HG03159 (cell line): ENCODE measurements at regions not wholly inside any gene's neighbourhood (a gene's known extent, or its start where the extent isn't known, plus 50 kb on each side); places are given as distances from the start of the nearest gene placed in this dataset.

Experiments
- ATAC-seq: cut with Tn5 transposase; IDR thresholded peaks from one replicate; pipeline ENCODE4 v1.9.1; 2021; ENCODE audit warnings: mild to moderate bottlenecking, moderate library complexity; ENCODE audit not compliant: unreplicated experiment

DNA sequence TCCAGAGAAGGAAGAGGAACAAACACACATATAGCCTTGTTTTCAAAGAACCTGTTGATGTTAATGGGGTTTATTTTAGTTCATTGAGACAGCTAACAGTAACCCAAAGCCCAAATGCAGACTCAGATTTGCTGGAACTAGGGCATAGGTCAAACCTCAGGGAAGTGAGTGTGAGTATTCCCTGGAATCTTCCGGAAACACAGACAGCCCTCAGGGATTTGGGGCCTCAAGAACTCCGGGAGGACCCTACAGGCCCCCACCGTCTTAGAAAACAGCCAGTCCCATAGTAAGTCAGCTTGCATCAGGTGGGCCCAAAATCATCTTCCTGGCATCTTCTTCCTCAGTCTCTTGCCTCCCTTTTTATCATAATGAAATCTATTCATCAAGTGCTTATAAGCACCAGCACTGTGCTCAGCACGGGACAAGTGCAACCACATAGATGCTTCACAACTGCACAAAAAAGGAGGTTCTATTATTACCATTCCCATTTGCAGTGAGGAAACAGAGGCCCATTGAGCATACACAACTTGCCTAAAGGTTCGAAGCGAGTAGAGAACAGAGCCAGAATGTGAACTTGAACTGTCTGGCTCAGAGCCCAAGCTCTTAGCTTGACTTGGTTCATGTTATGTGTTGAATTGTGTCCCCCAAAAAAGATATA lies 50.2 kb upstream of the BCL11A start:
- no peak for ATAC-seq

DNA sequence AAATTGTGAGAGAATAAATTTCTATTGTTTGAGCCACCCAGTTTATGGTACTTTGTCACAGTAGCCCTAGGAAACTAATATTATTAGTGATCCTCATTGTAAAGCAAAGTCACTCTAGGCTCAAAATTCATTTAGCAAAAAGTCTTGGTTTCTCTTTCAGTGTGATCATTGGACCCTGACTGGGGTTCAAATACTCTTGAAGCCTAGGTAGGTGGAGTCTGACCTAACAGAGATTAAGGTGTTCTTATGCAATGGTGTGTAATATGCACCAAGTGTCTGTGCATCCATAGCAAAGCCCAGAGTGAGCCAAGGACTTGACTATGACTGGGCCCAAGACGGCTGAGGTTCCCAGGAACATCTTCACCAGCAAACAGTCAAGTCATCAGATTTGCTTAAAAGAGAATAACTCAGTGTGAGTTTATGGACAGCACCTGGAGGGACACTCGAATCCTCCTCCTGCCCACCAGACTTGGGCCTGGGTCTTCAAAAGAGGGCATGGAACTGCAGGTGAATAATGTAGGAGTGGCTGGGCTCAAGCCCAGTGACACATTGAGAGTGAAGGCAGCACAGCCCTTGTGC lies 51.1 kb upstream of the BCL11A start:
- no peak for ATAC-seq

DNA sequence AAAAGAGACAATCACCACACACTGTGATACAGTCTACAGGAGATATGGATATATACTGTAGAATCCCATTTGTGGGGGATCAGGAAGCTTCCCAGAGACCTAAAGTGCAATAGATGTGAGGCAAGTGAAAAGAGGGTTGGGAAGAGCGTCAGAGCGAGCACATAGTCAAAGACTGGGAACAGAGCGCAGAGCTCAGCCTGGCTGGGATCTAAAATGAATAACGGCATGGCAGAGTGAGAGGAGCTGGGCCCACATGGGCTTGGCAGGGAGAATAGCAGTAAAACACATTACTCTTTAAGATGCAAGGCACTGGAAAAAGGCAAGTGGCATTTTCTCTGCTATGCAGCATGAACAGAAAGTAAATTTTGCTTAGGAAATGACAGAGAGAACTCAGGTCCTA lies 52.4 kb upstream of the BCL11A start:
- no peak for ATAC-seq

DNA sequence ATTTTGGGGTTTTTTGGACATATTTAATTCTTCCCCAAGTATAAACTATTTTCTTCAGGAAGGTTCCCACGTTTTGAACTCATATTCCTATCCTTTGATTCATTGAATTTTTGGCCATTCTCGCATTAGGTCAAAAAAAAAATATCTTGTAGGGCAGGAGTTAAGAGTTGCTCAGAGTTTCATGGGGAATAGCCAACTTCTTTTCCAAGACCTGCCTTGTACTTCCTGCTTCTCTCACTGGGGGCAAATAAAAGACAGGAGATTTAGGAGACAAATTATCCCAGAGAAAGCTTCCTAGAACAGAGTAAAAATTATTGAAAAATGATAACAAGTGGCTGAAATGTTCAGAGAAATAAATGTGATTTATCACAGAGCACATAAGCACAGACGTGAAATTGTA lies 55.2 kb upstream of the BCL11A start:
- no peak for ATAC-seq

DNA sequence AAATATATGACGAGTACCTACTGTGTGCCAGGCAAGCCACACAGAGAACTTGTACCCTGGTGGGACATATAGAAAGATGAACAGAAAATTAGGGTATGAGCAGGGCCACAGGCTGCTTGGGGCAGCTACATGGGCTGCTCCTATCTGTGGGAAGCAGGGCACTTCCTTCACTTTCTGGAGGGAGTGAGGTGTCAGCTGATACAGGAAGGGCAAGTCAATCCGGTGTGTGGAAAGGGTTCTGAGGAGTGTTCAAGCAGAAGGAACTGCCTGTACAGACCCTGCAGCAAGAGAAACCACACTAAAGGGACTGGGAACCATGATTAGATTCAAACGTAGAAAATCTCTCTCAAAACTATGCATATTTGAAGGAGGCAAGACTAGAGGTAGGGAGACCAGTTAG lies 58.6 kb upstream of the BCL11A start:
- ATAC-seq = no peak

DNA sequence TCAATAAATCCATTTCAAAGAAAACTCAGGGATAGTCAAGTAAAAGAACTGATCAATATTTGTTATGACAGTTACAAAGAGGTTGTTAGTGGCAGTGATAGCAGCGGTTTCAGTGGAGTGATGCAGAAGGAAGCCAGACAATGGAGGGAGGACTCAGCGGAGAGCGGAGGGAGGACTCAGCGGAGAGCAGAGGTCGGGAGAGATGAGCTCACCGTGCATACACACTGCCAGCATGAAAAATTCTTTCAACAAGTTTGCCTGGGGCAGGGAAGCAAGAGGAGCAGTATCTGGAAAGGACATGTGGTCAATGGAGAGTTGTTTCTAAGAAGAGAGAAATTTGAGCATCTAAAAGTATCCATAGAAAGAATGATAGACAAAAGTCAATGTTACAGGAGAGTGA lies 60.9 kb upstream of the BCL11A start:
- no peak for ATAC-seq

DNA sequence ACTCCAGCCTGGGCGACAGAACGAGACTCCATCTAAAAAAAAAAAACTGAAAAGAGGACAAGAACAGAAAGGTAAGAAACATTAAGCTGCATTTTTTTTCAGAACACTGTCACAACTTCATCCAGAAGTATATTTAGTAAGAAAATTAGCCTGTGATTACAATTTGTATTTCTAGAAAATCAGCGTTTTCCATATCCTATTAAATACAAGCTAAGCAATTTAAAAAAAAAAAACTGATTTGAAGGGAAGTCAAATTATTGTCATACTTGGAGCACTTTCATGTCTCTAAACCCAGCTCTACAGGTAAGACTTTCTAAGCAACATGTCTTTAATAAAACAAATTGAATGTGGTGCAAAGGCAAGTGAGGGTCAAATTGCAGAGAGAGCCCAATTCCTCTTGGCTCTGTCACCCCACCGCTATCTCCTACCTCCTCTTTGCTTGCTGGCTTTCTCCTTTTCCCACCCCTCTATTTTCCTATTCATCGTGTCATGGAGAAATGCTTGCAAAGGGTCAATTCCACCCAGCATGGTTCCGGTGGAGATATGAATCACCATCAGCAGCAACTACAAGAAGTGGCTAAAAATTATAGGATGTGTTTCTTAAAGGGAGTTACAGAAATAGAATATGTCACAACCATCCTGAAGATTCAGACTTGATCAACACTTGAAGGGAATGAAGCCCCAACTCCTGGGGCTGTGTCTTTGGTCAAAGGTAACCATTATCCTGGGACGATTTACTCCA lies 68.4 kb upstream of the BCL11A start:
- no peak for ATAC-seq

DNA sequence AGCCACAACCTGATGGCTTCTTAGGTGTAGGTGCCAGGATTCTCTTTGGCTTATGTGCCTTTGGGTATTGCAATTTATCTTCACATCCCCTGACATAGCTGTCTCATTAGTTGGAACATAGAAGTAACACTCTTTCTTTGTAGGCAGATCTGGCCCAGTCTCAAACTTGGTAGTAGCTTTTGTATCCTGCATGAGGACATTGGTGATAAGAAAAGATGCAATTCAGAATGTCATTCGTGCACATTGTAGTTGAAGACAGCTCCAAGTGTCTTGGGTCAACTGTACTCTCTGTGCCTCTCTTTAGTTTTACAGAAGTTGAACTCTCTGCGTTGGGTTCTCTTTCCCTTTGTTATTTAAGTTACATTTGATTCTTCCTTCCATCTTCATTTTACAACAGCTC lies 69.6 kb upstream of the BCL11A start:
- ATAC-seq = no peak

DNA sequence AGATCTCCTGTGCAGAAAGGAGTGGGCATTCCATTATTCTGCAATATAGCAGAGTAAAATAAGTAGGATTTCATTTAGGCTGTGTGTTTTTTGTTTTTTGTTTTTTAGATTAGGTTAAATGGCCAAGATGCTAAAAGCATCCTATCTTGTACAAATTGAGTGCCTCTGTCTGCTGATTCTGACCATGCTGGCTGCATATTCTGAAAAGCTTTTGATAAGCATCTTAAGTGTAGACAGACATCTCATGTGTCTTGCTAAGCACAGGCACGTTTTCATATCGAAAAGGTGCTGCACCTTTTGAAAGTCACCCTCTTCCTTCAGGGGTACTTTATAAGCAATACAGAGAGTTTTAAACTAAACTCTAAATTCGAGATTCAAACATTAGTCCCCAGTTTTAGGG lies 74.0 kb upstream of the BCL11A start:
- ATAC-seq = no peak

DNA sequence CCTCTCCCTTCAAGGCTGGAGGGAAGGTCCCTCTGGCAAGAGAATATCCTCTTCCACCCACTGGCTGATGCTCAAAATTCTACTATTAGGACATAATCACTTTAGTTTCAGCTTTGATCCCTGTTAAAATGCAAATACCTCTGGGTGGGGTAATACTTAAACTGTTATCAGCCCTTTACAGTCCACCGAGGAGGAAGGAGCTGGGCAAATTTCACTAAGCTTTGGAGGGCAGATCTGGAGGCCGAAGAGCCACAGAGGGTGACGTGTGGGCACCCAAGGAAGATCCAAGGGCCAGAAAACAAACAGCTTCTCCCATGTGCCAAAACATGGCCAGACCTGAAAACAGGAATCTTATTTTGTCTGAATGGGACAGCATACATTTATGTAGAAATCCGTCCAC lies 74.6 kb upstream of the BCL11A start:
- ATAC-seq = no peak

DNA sequence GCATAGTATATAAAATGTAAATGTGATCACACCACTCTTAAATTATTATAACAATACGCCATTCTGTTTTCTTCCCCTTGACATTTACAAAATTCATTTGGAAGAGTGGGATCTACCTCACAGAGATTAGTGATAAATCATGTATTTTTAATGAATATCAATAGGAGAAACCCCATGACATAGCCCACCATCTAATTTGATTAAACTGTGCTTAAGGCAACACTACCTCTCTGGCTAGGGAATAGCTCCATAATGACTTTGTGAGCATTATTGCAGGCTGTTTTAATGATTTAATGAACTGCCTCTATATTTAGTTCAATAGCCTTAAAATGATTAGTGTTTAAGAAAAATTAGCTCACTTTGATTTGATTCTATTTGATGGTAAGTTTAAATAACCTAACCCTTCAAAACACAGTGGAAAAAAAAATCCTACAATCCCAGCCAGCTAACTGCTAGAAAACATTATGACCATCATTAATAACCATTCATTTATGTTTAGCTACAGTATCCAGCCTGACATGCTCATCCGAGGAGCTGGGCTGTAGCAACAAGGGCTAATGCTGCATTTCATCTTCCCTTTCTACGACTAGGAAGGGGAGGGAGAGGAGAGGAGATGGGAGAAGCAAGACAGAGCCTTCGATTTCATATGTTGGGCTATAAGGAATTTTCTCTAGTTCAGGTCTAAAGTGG lies 75.3 kb upstream of the BCL11A start:
- ATAC-seq = no peak

DNA sequence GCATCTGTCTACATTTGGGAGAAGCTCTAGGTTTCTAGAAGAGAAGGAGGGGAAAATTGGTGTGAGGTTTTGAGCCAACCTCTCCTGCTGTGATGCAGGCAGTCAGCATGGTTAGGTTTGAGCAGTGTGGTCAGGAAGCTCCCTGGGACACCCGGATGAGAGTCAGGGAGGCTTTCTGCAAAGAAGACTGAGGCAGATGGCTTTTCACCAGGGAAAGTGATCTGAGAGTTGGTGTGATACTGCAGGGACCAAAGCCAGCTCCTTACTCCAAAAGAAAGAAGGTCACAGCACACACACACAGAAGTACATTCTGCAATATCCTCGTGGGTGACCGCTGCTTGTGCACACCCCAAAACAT lies 75.8 kb upstream of the BCL11A start:
- no peak for ATAC-seq

DNA sequence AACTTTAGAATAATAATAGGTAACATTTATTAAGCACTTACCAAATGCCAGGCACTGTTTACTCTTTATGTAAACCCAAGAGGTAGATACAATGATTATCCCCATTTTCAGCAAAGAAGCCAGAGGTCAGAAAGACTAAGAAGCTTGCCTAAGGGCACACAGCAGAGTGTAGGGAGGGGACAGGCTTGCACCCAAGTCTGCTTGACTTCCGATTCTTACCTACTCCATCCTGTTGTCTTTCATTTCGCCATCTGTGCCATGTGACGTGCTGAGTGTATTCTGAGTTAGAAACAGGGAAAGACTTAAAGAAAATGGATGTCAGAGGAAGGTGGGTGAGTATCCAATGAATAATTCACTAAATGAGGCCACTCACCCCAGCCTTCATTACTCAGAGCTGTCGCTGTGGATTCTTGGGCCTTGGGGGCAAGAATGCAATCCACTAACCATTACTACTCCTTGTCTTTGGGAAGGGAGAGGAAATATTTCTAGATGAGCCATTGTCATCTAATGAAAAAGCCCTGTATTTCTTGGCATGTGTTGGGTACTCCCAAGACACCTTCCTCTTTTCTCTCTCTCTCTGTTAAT lies 76.4 kb upstream of the BCL11A start:
- ATAC-seq = no peak

DNA sequence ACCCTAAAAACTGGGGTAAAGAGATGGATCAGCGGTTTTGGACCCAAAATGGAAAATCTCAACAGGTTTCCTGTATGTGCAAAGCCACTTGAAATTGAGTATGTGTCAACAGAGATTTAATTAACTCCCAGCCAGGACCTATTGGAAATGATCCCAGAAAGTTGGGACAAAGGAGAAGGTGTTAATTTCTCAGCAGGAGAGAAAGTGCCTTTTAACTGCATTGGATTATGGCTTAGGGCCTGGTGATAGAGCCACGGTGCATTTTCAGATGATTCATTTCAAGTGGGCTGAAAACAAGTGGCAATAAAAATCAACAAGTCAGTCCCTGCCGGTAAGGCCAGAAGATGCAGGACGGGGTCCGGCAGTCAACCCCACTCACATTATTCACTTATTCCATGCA lies 80.2 kb upstream of the BCL11A start:
- ATAC-seq = no peak

DNA sequence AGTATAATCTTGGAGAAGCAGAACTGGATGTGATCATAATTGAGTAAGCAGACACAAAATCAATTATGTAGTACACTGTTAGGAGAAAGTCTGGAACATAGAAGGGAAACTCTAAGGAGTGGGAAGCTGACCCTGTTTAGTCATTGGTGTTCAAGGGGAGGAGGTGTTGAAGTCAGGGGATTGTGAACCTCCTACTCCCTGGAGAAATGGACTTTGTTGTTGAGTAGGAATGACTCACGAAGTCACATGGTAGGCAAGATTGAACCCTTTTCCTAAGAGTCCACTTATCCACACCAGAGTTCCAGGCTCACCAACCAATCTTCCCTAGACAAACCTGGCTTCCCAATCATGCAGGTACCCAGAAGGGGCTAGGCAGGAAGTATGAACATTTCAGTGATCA lies 81.0 kb upstream of the BCL11A start:
- ATAC-seq = no peak

DNA sequence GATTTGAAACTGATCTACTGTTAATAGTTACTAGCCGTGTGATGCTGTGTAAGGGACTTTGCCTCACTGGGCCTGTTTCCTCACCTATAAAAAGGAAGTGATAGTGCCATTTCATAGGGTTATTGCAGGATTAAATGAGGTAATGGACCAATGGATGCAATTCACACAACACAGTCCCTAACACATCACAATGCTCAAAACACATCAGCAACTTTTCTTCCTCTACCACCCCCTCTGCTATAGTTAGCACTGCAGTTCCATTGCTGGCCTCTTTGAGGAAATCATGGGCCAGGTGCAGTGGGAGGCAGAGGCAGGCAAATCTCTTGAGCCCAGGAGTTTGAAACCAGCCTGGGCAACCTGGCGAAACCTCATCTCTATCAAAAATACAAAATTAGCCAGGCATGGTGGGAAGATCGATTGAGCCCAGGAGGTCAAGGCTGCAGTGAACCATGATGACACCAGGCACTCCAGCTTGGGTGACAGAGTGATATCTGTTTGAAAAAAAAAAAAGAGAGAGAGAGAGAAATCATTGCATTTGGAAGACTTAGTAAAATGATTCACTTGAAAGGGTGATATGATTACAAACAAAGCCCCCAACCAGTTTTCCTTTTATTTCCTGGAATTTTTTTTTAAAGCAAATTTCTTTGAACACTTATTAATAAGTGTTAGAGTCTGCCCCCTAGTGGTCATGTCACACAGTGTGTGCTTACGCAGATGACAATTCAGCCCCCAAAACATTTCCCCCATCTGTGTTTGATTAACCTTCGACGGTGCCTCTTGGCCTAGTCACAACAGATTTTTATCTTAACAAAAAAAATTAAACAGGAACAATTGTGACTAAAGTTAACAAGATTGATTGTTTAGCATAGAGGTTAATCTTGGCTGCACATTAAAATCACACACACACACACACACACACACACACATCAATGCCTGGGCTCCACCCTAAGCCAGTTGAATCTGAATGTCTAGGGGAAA lies 88.6 kb upstream of the BCL11A start:
- peak; percentile 72 for ATAC-seq

DNA sequence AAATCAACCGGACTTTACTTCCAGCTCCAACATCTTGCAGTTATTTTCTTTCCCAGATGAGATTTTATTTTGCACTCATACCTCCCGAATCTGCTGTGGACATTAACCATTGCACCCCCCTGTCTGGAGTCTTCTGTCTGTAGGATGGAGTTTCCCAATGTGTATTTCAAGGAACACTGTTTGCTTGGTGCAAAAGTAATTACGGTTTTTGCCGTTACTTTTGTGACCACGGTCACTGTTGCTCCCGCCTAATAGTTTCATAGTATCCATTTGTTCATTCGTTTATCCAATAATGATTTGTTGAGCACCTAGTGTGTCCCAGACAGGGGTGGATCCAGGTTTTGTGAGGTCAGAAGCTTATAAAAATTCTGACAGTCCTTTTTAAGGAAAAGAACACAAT lies 90.3 kb upstream of the BCL11A start:
- ATAC-seq = no peak

DNA sequence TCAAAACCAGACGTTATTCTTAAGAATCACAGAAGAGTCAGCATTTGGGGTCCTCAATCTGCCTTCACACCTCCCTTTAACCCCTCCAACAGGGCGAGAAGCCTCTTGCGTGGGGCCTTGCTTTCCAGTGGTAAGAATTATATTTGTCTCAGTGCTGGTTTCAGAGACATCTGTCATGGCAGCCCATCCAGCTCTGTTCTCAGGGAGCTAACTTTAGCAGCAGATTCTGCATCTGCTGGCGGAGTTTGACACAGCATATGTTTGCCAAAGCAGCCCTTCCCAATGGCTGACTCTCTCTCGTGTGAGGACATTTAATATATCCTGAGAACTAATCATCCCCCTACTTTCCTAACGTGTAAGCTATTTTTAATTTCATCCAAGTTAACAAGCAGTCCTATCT lies 91.5 kb upstream of the BCL11A start:
- ATAC-seq = no peak

DNA sequence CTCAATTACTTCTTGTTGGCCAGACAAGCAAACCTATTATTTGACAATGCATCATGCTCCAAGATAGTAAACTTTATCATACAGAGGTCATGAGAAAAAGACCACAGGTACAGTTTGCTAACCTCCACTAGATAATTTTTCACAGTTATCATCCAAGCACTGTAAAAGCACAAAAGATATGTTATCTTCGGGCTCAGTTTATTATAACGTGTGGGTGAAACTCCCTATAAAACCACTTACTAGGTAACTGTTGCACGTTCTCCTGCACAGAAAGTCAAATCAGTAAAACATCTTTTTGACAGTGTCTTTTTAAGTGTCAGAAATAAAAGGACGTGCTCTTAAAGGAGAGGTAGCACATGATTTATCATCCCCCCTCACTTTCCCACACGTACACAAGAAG lies 94.7 kb upstream of the BCL11A start:
- no peak for ATAC-seq

DNA sequence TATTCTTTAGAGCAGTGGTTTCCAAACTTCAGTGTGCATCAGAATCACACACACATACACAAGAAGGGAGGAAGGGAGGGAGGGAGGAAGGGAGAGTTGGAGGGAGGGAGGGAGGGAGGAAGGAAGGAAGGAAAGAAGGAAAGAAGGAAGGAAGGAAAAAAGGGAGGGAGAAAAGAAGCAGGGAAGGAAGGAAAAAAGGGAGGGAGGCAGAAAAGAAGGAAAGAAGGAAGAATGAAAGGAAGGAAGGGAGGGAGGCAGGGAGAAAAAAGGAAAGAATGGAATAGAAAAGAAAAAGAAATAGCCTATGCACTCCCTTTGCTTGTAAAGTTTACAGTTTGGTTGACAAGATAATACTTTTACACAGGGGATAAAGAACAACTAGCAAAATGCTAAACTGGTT lies 96.3 kb upstream of the BCL11A start:
- no peak for ATAC-seq
